ENCODE measurements at regions not wholly inside any gene's neighbourhood (a gene's known extent, or its start where the extent isn't known, plus 50 kb on each side); places are given as distances from the start of the nearest gene placed in this dataset.

GRCh38 chr12:24721191-24721590 is 227.7 kb downstream of the BCAT1 start:
- no peak for DNase-seq

DNA sequence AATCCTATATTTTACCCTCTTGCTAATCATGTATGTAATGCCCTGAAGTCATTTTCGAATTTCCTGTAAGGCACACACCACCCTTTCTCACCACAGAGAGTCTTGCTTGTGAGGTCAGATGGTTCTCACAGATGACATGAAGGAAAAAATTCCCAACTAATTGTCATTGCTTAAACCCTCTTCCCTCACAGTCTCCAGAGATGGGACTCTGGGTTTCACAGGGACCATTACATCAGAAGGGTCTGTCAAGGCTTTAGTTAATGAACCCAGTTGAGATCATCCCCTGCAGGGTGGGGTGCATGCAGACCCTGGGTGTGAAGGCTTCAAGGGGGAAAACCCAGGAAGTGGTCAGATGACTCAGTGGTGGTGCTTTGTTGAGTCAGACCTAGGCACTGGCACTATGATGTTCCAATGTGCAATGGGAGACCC is 229.6 kb downstream of the BCAT1 start:
- DNase-seq: no peak

- DNase-seq: no peak
Observed at GRCh38 chr12:24718617-24719016, 230.3 kb downstream of the BCAT1 start.

DNA sequence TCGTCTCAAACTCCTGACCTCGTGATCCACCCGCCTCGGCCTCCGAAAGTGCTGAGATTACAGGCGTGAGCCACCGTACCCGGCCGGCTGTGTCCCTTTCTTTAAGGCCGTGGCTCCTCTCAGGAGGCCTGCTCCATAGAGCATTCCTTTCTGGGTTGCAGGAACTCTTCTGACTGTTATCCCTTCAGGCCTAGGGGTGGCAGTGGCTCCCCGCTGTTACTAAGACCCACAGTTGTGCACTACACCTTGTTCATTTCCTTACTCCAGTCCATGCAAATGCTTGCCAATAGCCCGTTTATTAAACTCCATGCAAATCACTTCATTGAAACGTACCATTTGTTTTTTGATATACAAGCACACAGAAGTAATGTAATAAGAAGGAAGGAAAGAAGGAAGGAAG is 234.7 kb downstream of the BCAT1 start:
- no peak for DNase-seq

DNA sequence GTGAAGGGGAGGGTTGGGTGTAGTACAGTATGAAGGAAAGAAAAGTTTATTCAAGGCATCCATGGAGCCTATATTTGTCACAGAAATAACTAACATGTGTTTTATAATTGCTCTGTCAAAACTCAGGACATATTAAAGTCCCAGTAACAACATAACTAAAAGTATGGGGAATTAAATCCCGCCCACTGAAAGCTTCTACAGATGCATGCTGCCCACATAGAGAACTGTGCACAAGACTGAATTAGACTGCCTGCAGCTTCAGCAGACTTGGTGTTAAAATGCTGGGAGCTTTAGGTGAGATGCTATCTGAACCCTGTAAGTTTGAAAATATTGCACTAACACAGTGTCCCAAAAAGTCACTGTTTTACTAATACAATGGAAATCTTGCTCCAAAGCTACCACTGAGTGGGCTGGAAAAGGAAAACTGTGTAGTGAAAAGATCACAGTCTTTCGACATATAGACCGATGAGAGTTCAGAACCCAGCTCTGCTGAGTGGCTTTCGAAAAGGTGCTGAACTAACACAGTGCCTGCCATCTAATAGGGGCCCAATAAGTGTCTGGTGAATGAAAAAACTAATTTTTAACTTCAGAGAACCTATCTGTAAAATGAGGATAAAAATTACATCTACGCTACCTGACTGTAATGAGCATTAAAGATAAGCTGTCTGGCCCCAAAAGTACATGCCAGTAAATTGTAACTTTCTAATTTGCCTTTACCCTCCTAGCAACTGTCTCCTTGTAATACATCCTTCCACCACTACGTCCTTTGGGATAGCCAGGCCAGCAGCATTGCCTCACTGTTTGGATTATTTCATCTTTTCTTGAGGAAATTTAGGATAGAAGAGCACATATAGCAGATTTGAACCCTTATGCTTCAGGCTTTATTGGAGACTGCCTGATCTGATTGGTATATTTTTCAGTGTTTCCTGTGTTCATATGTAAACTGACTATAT is 237.6 kb downstream of the BCAT1 start:
- DNase-seq: no peak

DNA sequence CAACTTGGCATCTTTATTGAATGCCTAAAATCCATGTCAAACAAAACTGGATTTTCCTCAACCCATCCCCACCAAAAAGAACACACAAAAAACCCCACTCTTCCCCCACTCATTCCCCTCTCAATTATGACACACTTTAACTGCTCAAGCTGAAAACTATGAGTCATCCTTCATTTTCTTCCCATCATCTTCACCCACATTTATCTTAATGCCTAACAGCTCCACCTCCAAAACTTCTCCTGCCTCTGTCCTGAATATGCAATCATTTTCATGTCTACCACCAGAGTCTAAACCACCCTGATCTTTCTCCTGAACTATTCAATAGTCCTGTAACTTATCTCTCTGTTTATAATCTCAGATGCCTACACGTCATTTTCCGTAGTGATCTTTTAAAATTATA is 239.7 kb downstream of the BCAT1 start:
- no peak for DNase-seq

GRCh38 chr12:24708718-24709117 is 240.2 kb downstream of the BCAT1 start:
- no peak for DNase-seq

- no peak for DNase-seq
Observed at GRCh38 chr12:24708043-24708442, 240.9 kb downstream of the BCAT1 start.

DNA sequence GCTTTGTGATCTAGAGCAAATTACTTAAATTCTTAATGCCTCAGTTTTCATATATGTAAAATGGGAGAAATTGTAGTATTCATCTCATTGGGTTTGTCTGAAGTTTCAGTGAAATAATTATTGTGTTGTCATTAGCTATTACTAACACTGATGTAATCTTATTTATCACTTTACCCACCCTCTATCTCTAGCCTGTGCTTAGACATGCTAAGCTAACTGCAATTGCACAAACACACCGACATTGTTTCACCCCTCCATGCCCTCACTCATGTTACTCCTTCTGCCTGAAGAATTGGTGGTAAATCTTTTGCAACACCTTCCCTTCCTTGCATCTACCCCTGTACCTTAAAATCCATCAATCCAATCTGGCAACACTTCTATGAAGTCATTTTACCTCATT is 241.6 kb downstream of the BCAT1 start:
- DNase-seq: no peak

GRCh38 chr12:24705741-24706358 is 243.1 kb downstream of the BCAT1 start:
- DNase-seq: no peak

GRCh38 chr12:24705216-24705615 is 243.7 kb downstream of the BCAT1 start:
- no peak for DNase-seq

DNA sequence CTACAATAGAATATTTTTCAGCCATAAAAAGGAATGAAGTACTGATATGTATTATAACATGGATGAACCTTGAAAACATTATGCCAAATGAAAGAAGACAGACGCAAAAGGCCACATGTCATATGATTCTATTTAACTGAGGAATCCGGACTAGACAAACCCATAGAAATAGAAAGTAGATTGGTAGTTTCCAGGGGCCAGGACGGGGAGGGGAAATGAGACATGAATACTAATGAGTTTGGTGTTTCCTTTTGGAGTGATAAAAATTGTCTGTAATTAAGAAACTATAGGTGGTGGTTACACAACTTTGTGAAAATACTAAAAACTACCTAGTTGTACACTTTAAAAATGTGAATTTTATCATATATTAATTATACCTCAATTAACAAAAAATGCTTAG is 247.6 kb downstream of the BCAT1 start:
- DNase-seq: no peak

- no peak for DNase-seq
Observed at GRCh38 chr12:24698972-24699371, 249.9 kb downstream of the BCAT1 start.

- DNase-seq: no peak
Observed at GRCh38 chr12:24697769-24698168, 251.1 kb downstream of the BCAT1 start.

GRCh38 chr12:24697295-24697694 is 251.6 kb downstream of the BCAT1 start:
- no peak for DNase-seq

DNA sequence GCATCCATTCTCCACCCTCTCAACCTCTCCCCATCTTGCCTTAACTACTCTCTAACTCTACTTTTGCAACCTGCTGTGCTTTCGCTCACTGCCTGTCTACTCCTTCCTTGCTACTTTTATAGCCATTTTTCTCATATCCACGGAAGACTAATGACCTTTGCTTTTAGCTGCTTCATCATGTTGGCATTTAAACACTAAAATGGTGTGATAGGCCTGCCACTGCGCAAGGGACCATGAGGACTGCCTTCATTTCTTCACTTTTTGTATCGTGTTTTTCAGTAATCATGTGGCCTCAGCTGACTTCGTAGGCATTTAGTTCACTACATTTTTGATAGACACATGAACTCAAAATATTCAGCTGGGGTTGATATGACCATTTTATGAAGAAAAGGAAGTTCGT is 252.1 kb downstream of the BCAT1 start:
- no peak for DNase-seq

DNA sequence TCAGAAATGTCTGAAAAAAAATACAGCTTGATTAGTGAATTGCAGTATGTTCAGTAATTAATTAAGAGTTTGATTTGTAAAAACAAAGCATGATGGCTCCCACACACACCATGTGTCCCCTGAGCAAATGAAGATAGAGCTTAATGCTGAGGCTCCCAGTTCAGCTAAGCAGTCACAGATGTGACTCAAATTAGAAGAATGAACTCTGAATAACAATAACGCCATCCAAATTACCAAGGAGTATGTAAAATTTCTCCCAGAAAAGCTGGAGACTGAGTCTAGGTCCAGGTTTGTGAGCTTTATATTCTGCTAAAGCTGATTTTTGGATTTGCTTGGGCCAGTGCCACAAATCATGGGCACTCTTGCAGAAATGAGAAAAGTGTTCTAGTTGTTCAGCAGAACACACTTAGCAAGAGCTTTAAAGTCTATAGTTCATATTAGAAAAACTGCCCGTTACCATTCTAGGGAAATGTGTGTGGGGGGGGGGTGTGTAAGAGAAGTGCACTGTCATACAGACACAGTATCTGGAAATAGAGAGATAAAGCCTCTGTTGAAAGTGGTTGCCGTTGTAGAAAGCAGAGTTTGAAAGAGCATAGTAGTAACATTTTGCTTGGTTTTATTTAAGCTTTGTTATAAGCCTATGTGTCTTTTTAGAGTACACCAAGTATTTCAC is 253.1 kb downstream of the BCAT1 start:
- no peak for DNase-seq

- no peak for DNase-seq
Observed at GRCh38 chr12:24695103-24695502, 253.8 kb downstream of the BCAT1 start.

DNA sequence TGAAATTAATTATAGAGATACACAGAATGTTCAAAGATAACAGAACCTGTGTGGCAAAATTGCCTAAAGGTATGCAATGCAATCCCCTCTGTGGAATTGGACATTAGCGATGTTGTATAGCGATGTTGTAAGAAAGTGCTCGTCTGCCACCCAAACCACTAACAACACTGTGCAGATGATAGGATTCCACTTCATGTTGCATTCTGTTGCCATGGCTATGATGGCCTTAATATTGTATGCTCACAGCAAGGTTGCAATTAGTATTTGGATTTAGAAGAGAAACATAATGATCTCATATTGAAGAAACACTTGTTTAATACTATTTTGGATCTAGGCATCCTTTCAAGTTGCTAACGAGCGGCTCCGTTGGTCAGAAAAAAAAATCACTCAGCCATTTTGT is 260.3 kb downstream of the BCAT1 start:
- DNase-seq: no peak

- no peak for DNase-seq
Observed at GRCh38 chr12:24681570-24681969, 267.3 kb downstream of the BCAT1 start.

- DNase-seq: no peak
Observed at GRCh38 chr12:24679126-24679525, 269.8 kb downstream of the BCAT1 start.

GRCh38 chr12:24678436-24678835 is 270.5 kb downstream of the BCAT1 start:
- no peak for DNase-seq

GRCh38 chr12:24668563-24668962 is 280.3 kb downstream of the BCAT1 start:
- no peak for DNase-seq

All from NCI-H1417 treated with DMSO at 0.1 percent for 48 hours (cell line).